ELF-1 (cell line): ENCODE measurements at regions not wholly inside any gene's neighbourhood (a gene's known extent, or its start where the extent isn't known, plus 50 kb on each side); places are given as distances from the start of the nearest gene placed in this dataset.

Source experiments
- DNase-seq: peaks from one replicate; pipeline ENCODE4 v3.0.0-alpha.2; 2016; ENCODE audit warnings: low read depth, low spot score

- peak; percentile 19 for DNase-seq
These were observed 173.6 kb upstream of the NUDT6 start for GRCh38 chr4:123096038-123096437.

GRCh38 chr4:123102897-123103471 is 180.6 kb upstream of the NUDT6 start:
- DNase-seq, result no peak

GRCh38 chr4:123104310-123105025 is 182.1 kb upstream of the NUDT6 start:
- no peak for DNase-seq

- DNase-seq, result no peak
These were observed 182.6 kb upstream of the NUDT6 start for GRCh38 chr4:123105026-123105420.

GRCh38 chr4:123106747-123107146 is 184.3 kb upstream of the NUDT6 start:
- no peak for DNase-seq

- DNase-seq, result no peak
These were observed 185.3 kb upstream of the NUDT6 start for GRCh38 chr4:123107444-123108252.

GRCh38 chr4:123109139-123109538 is 186.7 kb upstream of the NUDT6 start:
- DNase-seq, result no peak

- no peak for DNase-seq
These were observed 187.8 kb upstream of the NUDT6 start for GRCh38 chr4:123110147-123110546.

- DNase-seq, result no peak
These were observed 188.3 kb upstream of the NUDT6 start for GRCh38 chr4:123110685-123111084.

GRCh38 chr4:123113155-123113554 is 190.8 kb upstream of the NUDT6 start:
- DNase-seq, result no peak

GRCh38 chr4:123114084-123114914 is 191.9 kb upstream of the NUDT6 start:
- no peak for DNase-seq

- no peak for DNase-seq
These were observed 192.7 kb upstream of the NUDT6 start for GRCh38 chr4:123114915-123115756.

- DNase-seq, result no peak
These were observed 194.0 kb upstream of the NUDT6 start for GRCh38 chr4:123116412-123116811.

- DNase-seq, result no peak
These were observed 198.1 kb upstream of the NUDT6 start for GRCh38 chr4:123120473-123120872.

GRCh38 chr4:123121241-123121907 is 199.0 kb upstream of the NUDT6 start:
- DNase-seq, result no peak

GRCh38 chr4:123125477-123125876 is 203.1 kb upstream of the NUDT6 start:
- no peak for DNase-seq

GRCh38 chr4:123127218-123127617 is 204.8 kb upstream of the NUDT6 start:
- no peak for DNase-seq

- no peak for DNase-seq
These were observed 205.5 kb upstream of the NUDT6 start for GRCh38 chr4:123127875-123128274.

GRCh38 chr4:123133397-123134050 is 211.1 kb upstream of the NUDT6 start:
- DNase-seq, result no peak

GRCh38 chr4:123144616-123145015 is 222.2 kb upstream of the NUDT6 start:
- DNase-seq, result no peak
